Transverse colon (tissue), 4 donors: ENCODE measurements at regions not wholly inside any gene's neighbourhood (a gene's known extent, or its start where the extent isn't known, plus 50 kb on each side); places are given as distances from the start of the nearest gene placed in this dataset.

Source experiments
- DNase-seq: peaks from one replicate; pipeline ENCODE4 v3.0.0-alpha.2; 2019
- H3K27ac ChIP-seq, 4 donors: fragments of 200-600 bp; sonication (generic); 2 replicates each; pipeline ENCODE4 v1.5.1; 2016 to 2018; ENCODE audit warnings: inconsistent platforms in 4 of 4
- H3K27me3 ChIP-seq: fragments of 200-600 bp; sonication (generic); 2 replicates; pipeline ENCODE4 v1.5.1; 2017; ENCODE audit warnings: inconsistent platforms
- H3K36me3 ChIP-seq, 4 donors: fragments of 200-600 bp; sonication (generic); 2 replicates each; pipeline ENCODE4 v1.5.1; 2017 to 2019; ENCODE audit warnings: inconsistent platforms in 4 of 4
- H3K4me1 ChIP-seq, 4 donors: fragments of 200-600 bp; sonication (generic); 2 replicates each; pipeline ENCODE4 v1.5.1; 2017 to 2020; ENCODE audit warnings: inconsistent platforms in 4 of 4
- H3K4me3 ChIP-seq, 4 donors: fragments of 200-600 bp; sonication (generic); 1 replicate in 1 of 4; 2 replicates in 3 of 4; pipeline versions ENCODE4 v1.5.1 to v1.6.1; 2017 to 2019; ENCODE audit warnings: inconsistent platforms in 4 of 4
- H3K9me3 ChIP-seq, 2 donors: fragments of 200-600 bp; sonication (generic); 2 replicates each; pipeline ENCODE4 v1.5.1; 2017 to 2019; ENCODE audit warnings: inconsistent platforms in 2 of 2
- EP300 ChIP-seq: sonication (generic); formaldehyde crosslinking; IDR thresholded peaks from one replicate; pipeline ENCODE4 v1.6.1; 2017; ENCODE audit warnings: antibody characterized with exemption, low read depth
- POLR2A ChIP-seq: fragments of 450-650 bp; IDR thresholded peaks from one replicate; pipeline ENCODE4 v1.6.1; 2016; ENCODE audit warnings: antibody characterized with exemption, mild to moderate bottlenecking, moderate library complexity
- POLR2AphosphoS5 ChIP-seq, 3 donors: sonication (generic); formaldehyde crosslinking; IDR thresholded peaks; one replicate each; pipeline ENCODE4 v1.6.1; 2016; ENCODE audit warnings: antibody characterized with exemption in 3 of 3
- WGBS, 2 donors: methylation state at CpG; one replicate each; pipeline ENCODE4 v1.1.5; 2018; ENCODE audit warnings: low coverage in 1 of 2; 5-methylcytosine and 5-hydroxymethylcytosine counted together
- in situ Hi-C, 4 donors: fragments of 200-750 bp; cut with MboI; loops; one replicate each; pipeline versions ENCODE4 v1.15.0 to v1.15.1; 2017; ENCODE audit warnings: low sequenced_read_pairs in 3 of 4, low pct_ligation_motif_present in 1 of 4, low pct_unique_long_range_greater_than_20kb in 1 of 4
- intact Hi-C: fragments of 100-400 bp; cut with DNase I; formaldehyde crosslinking; loops from one replicate; pipeline ENCODE4 v1.15.1; 2023; ENCODE audit warnings: low total_unique reads
- TF ChIP-seq, protein P1 (sequence below), 5 experiments: fragments of 200-600 bp in 3 of 5; fragments of 450-650 bp in 2 of 5; sonication (generic) in 3 of 5; IDR thresholded peaks; 1 replicate in 2 of 5; 2 replicates in 3 of 5; pipeline ENCODE4 v1.5.1; 2016 to 2017; ENCODE audit warnings: antibody characterized with exemption in 5 of 5, inconsistent platforms in 3 of 5, mild to moderate bottlenecking in 2 of 5, moderate library complexity in 1 of 5

DNA sequence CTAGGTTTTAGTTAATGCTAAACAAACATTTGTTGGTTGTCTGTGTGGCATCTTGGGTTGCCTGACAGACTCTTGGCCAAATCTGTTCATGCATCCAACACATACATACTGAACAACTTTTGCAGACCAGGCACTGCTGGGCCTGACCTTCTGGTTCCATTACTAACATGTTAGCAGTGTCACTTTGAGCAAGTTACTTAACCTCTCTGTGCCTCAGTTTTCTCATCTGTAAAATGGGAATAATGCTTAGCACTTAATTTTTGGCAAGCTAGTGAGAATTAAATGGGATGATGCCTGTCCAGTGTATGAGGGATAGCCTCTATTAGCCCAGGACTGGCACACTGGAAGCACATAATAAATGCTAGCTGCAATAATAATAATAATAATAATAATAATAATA is 169.9 kb downstream of the DHX35 start:
- no peak for DNase-seq
- no peak overlapping the region for H3K27ac ChIP-seq
- H3K9me3 ChIP-seq = no peaks in the 10 kb centered on the region
- intact Hi-C loops (no loop called here), in situ Hi-C loops (no loop called here)
- no peak for TF ChIP-seq POLR2A
- no peak for TF ChIP-seq EP300
- TF ChIP-seq POLR2AphosphoS5 (IDR thresholded peaks at IDR 0.05) = no peak
- TF ChIP-seq, protein P1, sequence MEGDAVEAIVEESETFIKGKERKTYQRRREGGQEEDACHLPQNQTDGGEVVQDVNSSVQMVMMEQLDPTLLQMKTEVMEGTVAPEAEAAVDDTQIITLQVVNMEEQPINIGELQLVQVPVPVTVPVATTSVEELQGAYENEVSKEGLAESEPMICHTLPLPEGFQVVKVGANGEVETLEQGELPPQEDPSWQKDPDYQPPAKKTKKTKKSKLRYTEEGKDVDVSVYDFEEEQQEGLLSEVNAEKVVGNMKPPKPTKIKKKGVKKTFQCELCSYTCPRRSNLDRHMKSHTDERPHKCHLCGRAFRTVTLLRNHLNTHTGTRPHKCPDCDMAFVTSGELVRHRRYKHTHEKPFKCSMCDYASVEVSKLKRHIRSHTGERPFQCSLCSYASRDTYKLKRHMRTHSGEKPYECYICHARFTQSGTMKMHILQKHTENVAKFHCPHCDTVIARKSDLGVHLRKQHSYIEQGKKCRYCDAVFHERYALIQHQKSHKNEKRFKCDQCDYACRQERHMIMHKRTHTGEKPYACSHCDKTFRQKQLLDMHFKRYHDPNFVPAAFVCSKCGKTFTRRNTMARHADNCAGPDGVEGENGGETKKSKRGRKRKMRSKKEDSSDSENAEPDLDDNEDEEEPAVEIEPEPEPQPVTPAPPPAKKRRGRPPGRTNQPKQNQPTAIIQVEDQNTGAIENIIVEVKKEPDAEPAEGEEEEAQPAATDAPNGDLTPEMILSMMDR (IDR thresholded peaks at IDR 0.05) = no peak
- H3K36me3 ChIP-seq = no peaks in the 10 kb centered on the region
- no peaks in the 10 kb centered on the region for H3K27me3 ChIP-seq
- H3K4me3 ChIP-seq = no peak overlapping the region
- H3K4me1 ChIP-seq = no peaks in the 10 kb centered on the region

DNA sequence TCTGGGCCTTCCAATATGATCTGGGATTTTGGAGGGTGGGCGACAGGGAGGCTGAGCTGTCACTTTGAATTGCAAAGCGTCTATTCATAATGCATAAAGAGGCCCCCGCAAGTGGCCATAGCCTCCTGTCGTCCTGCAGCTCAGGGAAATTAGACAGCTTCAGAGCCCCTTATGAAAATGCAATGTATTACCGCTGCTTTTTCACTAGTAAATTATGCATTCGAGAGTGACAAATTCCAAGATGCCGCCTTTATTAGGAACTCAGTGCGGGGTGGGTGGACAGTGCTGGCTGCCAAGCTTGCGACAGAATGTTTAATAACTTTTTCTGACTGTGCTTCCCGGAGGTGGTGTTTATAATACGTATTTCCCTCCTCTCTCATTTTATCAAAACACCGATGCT is 168.5 kb downstream of the DHX35 start:
- in situ Hi-C loops = no loop called here
- Histone ChIP-seq H3K4me3 (no peak overlapping the region), H3K27ac (no peak overlapping the region), H3K4me1 (no peaks in the 10 kb centered on the region), H3K36me3 (no peaks in the 10 kb centered on the region), H3K9me3 (no peaks in the 10 kb centered on the region), H3K27me3 (no peaks in the 10 kb centered on the region)
- TF ChIP-seq, protein P1 (IDR thresholded peaks at IDR 0.05) = no peak
- no peak for TF ChIP-seq EP300
- no peak for TF ChIP-seq POLR2AphosphoS5 (IDR thresholded peaks at IDR 0.05)
- TF ChIP-seq POLR2A = no peak
- WGBS, 2 donors = 69 to 78% methylated on average over 5 to 12 of the region's 12 CpGs
- intact Hi-C loops = no loop called here
- DNase-seq = no peak

DNA sequence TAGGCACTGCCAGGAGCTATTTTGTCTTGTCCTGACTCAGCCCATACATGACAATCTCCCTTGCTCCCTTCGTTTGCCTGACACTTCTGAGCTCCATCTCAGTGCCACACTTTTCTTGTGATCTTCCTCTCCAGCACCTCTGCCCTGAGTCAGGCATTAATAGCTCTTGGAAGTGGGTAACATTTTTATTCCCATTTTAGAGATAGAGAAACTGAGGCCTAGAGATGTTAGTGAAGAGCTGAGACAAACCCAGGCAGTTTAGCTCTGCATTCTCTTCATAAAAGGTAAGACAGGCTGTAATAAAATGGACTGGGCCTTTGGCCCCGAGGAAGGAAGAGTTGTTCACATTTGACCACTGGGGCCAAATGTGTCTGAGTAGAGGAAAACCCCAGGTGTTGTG is 167.4 kb downstream of the DHX35 start:
- no peak for DNase-seq
- no peak overlapping the region for H3K27ac ChIP-seq
- no peak overlapping the region for H3K4me3 ChIP-seq
- in situ Hi-C loops = no loop called here
- H3K4me1 ChIP-seq = no peaks in the 10 kb centered on the region
- H3K36me3 ChIP-seq = no peaks in the 10 kb centered on the region
- 75 to 100% methylated on average over 1 to 2 of the region's 2 CpGs for WGBS, 2 donors
- H3K9me3 ChIP-seq = no peaks in the 10 kb centered on the region
- H3K27me3 ChIP-seq = no peaks in the 10 kb centered on the region
- intact Hi-C loops = no loop called here
- TF ChIP-seq, protein P1 (IDR thresholded peaks at IDR 0.05) = no peak
- TF ChIP-seq POLR2AphosphoS5 (IDR thresholded peaks at IDR 0.05) (no peak), EP300 (no peak), POLR2A (no peak)

DNA sequence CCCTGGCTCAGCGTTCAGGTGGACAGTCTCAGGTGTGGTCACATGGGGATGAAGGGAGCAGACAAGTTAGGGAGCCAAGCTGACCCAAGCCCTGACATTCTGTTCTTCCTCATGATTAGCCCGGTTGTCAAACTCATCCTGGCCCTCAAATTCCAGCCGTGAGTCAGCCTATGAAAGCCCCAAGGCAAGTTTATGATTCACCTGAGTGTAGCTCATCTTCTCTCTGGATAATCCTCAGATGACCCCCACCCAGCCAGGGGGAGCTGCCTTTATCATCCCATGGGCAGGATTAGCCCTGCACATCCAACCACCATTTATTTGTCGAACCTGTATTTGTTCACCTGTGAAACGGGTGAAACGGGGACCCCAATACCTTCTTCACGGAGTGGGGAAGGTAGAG is 161.9 kb downstream of the DHX35 start:
- DNase-seq = no peak
- 79% methylated on average over 7 of the region's 7 CpGs; no CpG with 5 or more reads in 1 of the 2 donors for whole genome bisulfite sequencing, 2 donors
- Histone ChIP-seq H3K4me1 (no peaks in the 10 kb centered on the region), H3K27ac (no peak overlapping the region), H3K4me3 (no peak overlapping the region), H3K9me3 (no peaks in the 10 kb centered on the region), H3K36me3 (no peaks in the 10 kb centered on the region), H3K27me3 (no peaks in the 10 kb centered on the region)
- intact Hi-C loops (no loop called here), in situ Hi-C loops (no loop called here)
- TF ChIP-seq EP300 (no peak), POLR2A (no peak), POLR2AphosphoS5 (IDR thresholded peaks at IDR 0.05) (no peak)
- TF ChIP-seq, protein P1 (IDR thresholded peaks at IDR 0.05) = no peak
